Esophagus squamous epithelium (tissue), 4 donors: ENCODE measurements at regions not wholly inside any gene's neighbourhood (a gene's known extent, or its start where the extent isn't known, plus 50 kb on each side); places are given as distances from the start of the nearest gene placed in this dataset.

Experiments used
- POLR2A ChIP-seq, 4 donors: fragments of 450-650 bp; IDR thresholded peaks; one replicate each; pipeline ENCODE4 v1.6.1; 2017; ENCODE audit warnings: antibody characterized with exemption in 4 of 4, mild to moderate bottlenecking in 4 of 4, moderate library complexity in 3 of 4
- TF ChIP-seq, protein P1 (sequence below), 6 experiments: fragments of 450-650 bp in 4 of 6; fragments of 200-600 bp in 2 of 6; sonication (generic) in 2 of 6; IDR thresholded peaks; one replicate each; pipeline ENCODE4 v1.5.1; 2016 to 2019; ENCODE audit warnings: antibody characterized with exemption in 6 of 6, mild to moderate bottlenecking in 4 of 6, moderate library complexity in 4 of 6

DNA sequence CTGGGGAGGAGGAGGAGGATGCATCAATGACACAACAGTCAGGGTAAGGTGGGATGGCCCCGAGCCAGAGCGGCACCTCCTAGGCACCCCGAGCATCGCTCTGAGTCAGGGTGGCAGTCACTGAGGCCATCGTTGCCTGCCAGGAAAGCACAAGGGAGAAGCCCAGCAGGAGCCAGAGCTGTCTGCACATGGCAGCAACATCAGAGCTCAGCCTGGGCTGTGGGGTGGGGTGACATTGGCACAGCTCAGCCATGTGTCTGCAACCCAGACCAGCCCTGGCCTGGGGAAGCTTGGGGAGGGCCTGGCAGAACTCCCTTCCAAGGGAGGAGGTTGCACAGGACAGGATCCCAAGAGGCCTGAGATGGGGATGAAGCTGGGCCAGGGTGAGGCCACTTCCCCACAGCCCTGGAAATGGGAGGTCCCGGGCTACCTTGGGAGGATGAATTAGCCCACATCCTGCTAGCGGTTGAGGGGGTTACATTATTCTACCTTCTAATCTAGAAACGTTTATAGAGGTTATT is 255.6 kb downstream of the MAFB start:
- TF ChIP-seq, protein P1, sequence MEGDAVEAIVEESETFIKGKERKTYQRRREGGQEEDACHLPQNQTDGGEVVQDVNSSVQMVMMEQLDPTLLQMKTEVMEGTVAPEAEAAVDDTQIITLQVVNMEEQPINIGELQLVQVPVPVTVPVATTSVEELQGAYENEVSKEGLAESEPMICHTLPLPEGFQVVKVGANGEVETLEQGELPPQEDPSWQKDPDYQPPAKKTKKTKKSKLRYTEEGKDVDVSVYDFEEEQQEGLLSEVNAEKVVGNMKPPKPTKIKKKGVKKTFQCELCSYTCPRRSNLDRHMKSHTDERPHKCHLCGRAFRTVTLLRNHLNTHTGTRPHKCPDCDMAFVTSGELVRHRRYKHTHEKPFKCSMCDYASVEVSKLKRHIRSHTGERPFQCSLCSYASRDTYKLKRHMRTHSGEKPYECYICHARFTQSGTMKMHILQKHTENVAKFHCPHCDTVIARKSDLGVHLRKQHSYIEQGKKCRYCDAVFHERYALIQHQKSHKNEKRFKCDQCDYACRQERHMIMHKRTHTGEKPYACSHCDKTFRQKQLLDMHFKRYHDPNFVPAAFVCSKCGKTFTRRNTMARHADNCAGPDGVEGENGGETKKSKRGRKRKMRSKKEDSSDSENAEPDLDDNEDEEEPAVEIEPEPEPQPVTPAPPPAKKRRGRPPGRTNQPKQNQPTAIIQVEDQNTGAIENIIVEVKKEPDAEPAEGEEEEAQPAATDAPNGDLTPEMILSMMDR (IDR thresholded peaks at IDR 0.05), result no peak
- TF ChIP-seq POLR2A (IDR thresholded peaks at IDR 0.05), result no peak
